ENCODE measurements at regions not wholly inside any gene's neighbourhood (a gene's known extent, or its start where the extent isn't known, plus 50 kb on each side); places are given as distances from the start of the nearest gene placed in this dataset.

- H3K36me3 ChIP-seq, result no peaks in the 10 kb centered on the region
- H3K27ac ChIP-seq, result no peak overlapping the region
- no peak for DNase-seq
- no peaks in the 10 kb centered on the region for H3K27me3 ChIP-seq
- H3K9me3 ChIP-seq, result no peaks in the 10 kb centered on the region
- intact Hi-C loops (cut with DNase I), result no loop called here
- TF ChIP-seq, protein P1, sequence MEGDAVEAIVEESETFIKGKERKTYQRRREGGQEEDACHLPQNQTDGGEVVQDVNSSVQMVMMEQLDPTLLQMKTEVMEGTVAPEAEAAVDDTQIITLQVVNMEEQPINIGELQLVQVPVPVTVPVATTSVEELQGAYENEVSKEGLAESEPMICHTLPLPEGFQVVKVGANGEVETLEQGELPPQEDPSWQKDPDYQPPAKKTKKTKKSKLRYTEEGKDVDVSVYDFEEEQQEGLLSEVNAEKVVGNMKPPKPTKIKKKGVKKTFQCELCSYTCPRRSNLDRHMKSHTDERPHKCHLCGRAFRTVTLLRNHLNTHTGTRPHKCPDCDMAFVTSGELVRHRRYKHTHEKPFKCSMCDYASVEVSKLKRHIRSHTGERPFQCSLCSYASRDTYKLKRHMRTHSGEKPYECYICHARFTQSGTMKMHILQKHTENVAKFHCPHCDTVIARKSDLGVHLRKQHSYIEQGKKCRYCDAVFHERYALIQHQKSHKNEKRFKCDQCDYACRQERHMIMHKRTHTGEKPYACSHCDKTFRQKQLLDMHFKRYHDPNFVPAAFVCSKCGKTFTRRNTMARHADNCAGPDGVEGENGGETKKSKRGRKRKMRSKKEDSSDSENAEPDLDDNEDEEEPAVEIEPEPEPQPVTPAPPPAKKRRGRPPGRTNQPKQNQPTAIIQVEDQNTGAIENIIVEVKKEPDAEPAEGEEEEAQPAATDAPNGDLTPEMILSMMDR (IDR thresholded peaks at IDR 0.05), result no peak
- TF ChIP-seq POLR2A (IDR thresholded peaks at IDR 0.05), result no peak
- no peak overlapping the region for H3K4me3 ChIP-seq
- H3K4me1 ChIP-seq, result no peaks in the 10 kb centered on the region
- WGBS, 2 donors, result 63 to 73% methylated on average over 5 to 6 of the region's 6 CpGs
Measured at GRCh38 chr19:32012206-32012605, 333.2 kb upstream of the ZNF507 start.

DNA sequence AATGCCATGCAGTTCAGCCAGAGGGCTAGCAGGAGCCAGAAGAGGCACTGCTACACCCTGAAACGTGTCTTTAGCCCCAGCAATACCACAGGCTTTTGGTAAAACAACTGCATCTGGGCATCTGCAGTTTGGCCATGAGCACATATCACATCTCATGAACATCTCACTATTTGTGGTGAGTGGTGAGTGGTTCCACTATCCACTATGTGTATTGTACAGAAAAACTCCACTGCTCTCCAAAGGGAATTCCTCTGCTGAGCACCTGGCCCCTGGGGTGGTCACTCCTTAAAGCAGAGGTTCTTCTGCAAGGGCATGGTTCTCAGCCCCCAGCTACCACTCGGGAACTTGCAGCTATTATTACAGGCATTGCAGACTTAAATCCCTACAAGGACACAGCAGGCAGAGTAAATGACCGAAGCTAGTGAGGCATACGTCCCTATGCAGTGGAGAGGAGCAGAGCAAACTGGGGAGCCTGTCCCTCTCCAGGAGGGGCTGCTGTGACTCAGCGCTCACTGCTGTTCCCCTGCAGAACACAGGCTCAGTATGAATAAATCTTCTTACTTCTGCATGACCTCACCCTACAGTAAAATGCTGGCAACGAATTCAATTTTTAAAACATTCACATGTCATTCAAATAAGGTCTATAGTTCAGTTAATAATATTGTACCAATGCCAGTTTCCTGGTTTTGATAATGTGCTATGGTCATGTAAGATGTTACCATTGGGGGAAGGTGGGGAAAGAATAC lies 332.4 kb upstream of the ZNF507 start:
- TF ChIP-seq, protein P1 (IDR thresholded peaks at IDR 0.05), result no peak
- no peak for TF ChIP-seq POLR2A (IDR thresholded peaks at IDR 0.05)
- intact Hi-C loops (cut with DNase I), result no loop called here
- H3K27me3 ChIP-seq, result no peaks in the 10 kb centered on the region
- WGBS, 2 donors, result 43 to 65% methylated on average over 5 of the region's 6 CpGs
- H3K27ac ChIP-seq, result no peak overlapping the region
- H3K4me1 ChIP-seq, result no peaks in the 10 kb centered on the region
- H3K9me3 ChIP-seq, result no peaks in the 10 kb centered on the region
- H3K4me3 ChIP-seq, result no peak overlapping the region
- DNase-seq, result no peak
- H3K36me3 ChIP-seq, result no peaks in the 10 kb centered on the region

GRCh38 chr19:32017176-32017953 lies 328.0 kb upstream of the ZNF507 start:
- Histone ChIP-seq H3K9me3 (no peaks in the 10 kb centered on the region), H3K36me3 (no peaks in the 10 kb centered on the region), H3K27me3 (no peaks in the 10 kb centered on the region), H3K4me1 (no peaks in the 10 kb centered on the region), H3K4me3 (no peak overlapping the region), H3K27ac (peak overlapping the region in 2 of 4 donors; percentile 9)
- no peak for DNase-seq
- intact Hi-C loops (cut with DNase I), result no loop called here
- TF ChIP-seq, protein P1 (IDR thresholded peaks at IDR 0.05), result no peak
- no peak for TF ChIP-seq POLR2A (IDR thresholded peaks at IDR 0.05)
- 38 to 50% methylated on average over 9 of the region's 9 CpGs for WGBS, 2 donors

DNA sequence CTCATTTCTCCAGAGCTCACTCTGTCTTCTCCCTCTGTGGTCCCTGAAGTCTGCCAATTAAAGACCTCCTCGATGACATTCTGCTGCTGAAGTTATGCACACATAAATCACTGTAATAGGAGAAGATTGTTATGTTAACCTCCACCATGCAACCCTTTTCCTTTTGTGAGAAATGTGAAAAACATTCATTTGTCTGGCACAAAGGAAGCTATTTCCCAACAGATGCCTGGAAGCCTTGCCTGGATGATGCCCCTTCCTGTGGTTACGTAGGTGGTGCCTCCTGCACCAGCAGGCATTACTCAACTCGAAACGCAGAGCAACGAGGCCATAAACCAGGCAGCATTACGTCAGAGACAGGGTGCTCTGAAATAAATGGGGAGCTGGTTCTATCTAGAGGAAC lies 327.4 kb upstream of the ZNF507 start:
- intact Hi-C loops (cut with DNase I), result no loop called here
- H3K4me1 ChIP-seq, result no peaks in the 10 kb centered on the region
- no peak for TF ChIP-seq POLR2A (IDR thresholded peaks at IDR 0.05)
- TF ChIP-seq, protein P1 (IDR thresholded peaks at IDR 0.05), result no peak
- no peak for DNase-seq
- no peak overlapping the region for H3K4me3 ChIP-seq
- peak overlapping the region in 2 of 4 donors; percentile 9 for H3K27ac ChIP-seq
- H3K36me3 ChIP-seq, result no peaks in the 10 kb centered on the region
- H3K9me3 ChIP-seq, result no peaks in the 10 kb centered on the region
- 19 to 20% methylated on average over 5 to 6 of the region's 6 CpGs for WGBS, 2 donors
- H3K27me3 ChIP-seq, result no peaks in the 10 kb centered on the region

GRCh38 chr19:32020538-32020937 lies 324.9 kb upstream of the ZNF507 start:
- no peaks in the 10 kb centered on the region for H3K4me1 ChIP-seq
- H3K4me3 ChIP-seq, result no peak overlapping the region
- no peaks in the 10 kb centered on the region for H3K9me3 ChIP-seq
- TF ChIP-seq, protein P1 (IDR thresholded peaks at IDR 0.05), result no peak
- TF ChIP-seq POLR2A (IDR thresholded peaks at IDR 0.05), result no peak
- no peak for DNase-seq
- intact Hi-C loops (cut with DNase I), result no loop called here
- no peaks in the 10 kb centered on the region for H3K27me3 ChIP-seq
- WGBS, 2 donors, result 66 to 76% methylated on average over 2 of the region's 2 CpGs
- no peak overlapping the region for H3K27ac ChIP-seq
- no peaks in the 10 kb centered on the region for H3K36me3 ChIP-seq
